LNCaP clone FGC (cell line): ENCODE measurements at regions not wholly inside any gene's neighbourhood (a gene's known extent, or its start where the extent isn't known, plus 50 kb on each side); places are given as distances from the start of the nearest gene placed in this dataset.

Experiments used
- DNase-seq: peaks from one replicate; pipeline ENCODE4 v3.0.0-alpha.2; 2011; ENCODE audit warnings: low read depth
- H3K4me3 ChIP-seq: 2 replicates; pipeline ENCODE4 v1.5.1; 2011; ENCODE audit warnings: mild to moderate bottlenecking, low read depth, low read length, control low read depth
- TF ChIP-seq, protein P1 (sequence below): IDR thresholded peaks from 2 replicates; pipeline ENCODE4 v1.5.1; 2012; ENCODE audit warnings: mild to moderate bottlenecking; ENCODE audit not compliant: control insufficient read depth, insufficient read depth; ENCODE audit errors: extremely low read depth

DNA sequence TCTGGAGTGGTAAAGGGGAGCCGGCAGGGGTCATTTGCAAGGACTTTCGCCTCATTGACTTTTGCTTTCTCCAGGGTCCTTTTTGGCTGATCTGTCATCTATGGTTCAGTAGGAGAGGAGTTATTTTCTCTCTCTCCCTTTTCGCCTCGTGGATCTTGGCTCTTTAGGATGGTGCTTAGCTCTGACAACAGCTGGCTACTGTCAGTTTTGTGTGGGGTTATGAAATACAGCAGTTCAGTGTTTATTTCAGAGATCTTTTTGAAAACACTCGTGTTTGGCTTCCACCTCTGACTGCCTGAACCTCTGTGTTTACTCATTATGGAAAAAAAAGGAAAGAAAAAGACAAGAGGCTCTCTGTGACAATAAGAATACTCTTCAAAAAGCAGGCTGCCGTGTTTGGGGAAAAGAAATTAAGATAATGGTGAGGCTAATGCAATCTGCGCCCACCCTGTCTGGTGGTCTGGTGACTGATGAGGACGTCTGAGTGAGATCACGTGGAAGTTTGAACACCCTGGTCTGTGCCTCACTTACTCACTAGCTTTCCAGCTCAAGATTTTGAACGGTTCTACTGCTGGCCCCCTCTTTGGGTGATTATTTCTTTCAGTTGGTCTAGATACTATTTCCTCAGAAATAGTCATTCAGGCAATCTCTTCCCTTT, 567.7 kb downstream of the CAAP1 start:
- H3K4me3 ChIP-seq: no peak overlapping the region
- no peak for DNase-seq
- TF ChIP-seq, protein P1, sequence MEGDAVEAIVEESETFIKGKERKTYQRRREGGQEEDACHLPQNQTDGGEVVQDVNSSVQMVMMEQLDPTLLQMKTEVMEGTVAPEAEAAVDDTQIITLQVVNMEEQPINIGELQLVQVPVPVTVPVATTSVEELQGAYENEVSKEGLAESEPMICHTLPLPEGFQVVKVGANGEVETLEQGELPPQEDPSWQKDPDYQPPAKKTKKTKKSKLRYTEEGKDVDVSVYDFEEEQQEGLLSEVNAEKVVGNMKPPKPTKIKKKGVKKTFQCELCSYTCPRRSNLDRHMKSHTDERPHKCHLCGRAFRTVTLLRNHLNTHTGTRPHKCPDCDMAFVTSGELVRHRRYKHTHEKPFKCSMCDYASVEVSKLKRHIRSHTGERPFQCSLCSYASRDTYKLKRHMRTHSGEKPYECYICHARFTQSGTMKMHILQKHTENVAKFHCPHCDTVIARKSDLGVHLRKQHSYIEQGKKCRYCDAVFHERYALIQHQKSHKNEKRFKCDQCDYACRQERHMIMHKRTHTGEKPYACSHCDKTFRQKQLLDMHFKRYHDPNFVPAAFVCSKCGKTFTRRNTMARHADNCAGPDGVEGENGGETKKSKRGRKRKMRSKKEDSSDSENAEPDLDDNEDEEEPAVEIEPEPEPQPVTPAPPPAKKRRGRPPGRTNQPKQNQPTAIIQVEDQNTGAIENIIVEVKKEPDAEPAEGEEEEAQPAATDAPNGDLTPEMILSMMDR: no peak

DNA sequence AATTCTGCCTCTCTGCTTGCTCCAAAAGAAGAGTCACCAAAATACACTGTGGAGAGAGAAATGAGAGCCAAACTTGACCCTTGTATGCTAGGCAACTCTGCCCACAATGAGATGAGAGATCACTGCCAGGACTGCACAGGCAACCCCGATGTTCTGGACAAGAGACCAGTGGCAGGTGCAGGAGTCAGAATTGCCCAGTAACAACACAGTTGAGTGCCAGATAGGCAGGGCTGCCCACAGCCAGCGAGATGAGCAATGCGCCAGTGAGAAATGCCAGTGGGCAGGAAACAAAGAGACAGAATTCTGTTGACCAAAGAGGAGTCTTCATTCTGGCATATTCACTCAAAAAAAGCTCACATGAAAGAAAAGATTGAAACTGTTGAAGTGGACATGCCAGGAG, 570.7 kb downstream of the CAAP1 start:
- TF ChIP-seq, protein P1: no peak
- H3K4me3 ChIP-seq: no peak overlapping the region
- no peak for DNase-seq

DNA sequence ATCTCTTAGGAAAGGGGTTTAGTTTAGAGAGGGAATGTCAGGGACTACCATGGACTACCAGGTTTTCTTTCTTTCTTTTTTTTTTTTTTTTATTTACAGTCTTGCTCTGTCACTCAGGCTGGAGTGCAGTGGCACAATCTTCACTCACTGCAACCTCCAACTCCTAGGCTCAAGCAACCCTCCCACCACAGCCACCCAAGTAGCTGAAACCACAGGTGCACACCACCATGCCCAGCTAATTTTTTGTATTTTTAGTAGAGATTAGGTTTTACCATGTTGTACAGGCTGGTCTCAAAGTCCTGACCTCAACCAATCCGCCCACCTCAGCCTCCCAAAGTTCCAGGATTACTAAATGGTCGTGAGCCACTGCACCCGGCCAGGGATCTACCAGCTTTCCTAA, 572.7 kb downstream of the CAAP1 start:
- H3K4me3 ChIP-seq: no peak overlapping the region
- TF ChIP-seq, protein P1: no peak
- no peak for DNase-seq

DNA sequence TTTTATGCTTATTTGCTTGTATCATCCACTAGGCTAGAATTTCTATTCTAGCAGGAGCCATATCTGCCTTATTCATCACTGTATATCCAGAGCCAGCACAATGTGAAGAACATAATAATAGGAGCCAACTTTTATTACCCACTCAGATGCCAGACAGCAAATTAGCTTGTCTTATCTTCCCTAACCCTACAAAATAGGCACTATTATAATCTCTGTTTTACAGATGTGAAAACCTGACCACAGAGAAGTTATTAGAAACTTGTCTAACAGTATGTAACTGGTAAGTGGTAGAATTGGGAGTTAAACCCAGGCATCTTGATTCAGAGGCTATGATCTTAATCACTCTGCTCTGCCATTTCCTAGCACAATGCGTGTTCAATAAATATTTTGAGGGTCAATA, 579.5 kb downstream of the CAAP1 start:
- H3K4me3 ChIP-seq: no peak overlapping the region
- no peak for DNase-seq
- TF ChIP-seq, protein P1: no peak

DNA sequence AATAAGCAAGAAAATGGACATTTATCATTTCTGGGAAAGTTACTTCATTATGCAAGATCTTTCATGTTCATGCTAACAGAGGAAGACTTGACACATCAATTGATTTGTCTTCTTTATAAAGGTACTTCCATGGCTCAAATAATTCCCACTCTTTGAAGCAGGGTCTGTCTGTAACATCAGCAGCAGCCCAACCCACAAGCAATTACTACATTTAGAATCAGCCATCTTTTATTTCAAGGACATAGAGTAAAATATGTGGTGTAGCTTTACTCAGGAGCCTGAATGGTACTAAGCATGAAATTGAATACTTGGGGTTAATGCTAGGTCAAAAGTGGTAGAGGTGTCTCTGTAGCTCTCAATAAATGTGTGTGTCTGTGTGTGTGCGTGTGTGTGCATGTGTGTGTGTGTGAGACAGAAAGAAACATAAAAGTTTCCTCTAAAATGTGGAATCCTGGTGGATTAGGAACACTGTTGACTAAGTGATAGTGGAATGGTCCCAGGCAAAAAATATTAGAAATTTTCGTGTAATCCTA, 581.1 kb downstream of the CAAP1 start:
- TF ChIP-seq, protein P1: no peak
- DNase-seq: no peak
- no peak overlapping the region for H3K4me3 ChIP-seq

DNA sequence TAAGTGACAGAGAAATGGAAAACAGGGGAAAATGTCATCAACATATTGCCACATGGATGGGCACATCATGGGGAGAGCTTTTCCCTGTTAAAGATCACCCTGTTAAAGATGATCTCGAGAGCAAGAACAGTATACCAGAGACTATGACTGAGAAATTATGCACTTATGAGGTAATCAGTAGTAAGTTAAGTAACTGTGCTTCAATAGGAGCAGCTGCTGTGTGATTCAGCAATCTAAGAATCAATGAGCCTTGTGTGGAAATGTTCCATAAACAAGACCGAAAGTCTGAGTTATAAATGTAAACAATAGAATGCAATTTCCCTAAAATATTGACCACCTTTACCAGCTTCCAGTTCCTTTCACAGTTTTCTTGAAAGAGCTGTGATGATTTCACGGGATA, 582.3 kb downstream of the CAAP1 start:
- no peak for DNase-seq
- no peak overlapping the region for H3K4me3 ChIP-seq
- TF ChIP-seq, protein P1: no peak

DNA sequence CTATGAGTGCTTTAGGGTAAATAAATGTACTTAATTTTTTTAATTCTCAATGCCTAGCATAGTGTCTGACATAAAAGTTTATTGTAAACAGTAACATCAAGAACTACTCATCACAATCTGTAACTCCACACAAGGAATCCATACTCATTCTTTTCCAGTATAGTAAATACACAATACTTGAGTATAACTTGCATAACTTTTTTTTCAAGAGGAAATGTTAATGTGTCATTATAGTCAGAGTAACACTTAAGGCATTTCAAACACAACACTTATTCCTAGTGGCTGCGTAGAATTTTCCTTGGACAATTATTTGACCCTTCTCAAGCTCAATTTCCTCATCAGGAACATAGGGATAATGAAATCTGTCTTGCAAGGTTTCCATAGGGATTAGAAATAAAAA, 584.3 kb downstream of the CAAP1 start:
- no peak overlapping the region for H3K4me3 ChIP-seq
- no peak for DNase-seq
- TF ChIP-seq, protein P1: no peak
